Keratinocyte (primary cell): ENCODE measurements at regions not wholly inside any gene's neighbourhood (a gene's known extent, or its start where the extent isn't known, plus 50 kb on each side); places are given as distances from the start of the nearest gene placed in this dataset.

Experiments used
- DNase-seq: peaks from one replicate; pipeline ENCODE4 v3.0.0-alpha.2; 2011; ENCODE audit warnings: low read depth, missing footprints, low spot score
- FAIRE-seq: peaks from 2 replicates; lab custom pipeline; 2011; peaks lifted over from hg19 to GRCh38; lab: Jason Lieb, UNC
- H2AFZ ChIP-seq: 2 replicates; pipeline ENCODE4 v1.6.0; 2012; ENCODE audit warnings: low read length, control low read depth, inconsistent platforms; ENCODE audit not compliant: control insufficient read depth
- H3K27ac ChIP-seq: 2 replicates; pipeline ENCODE4 v1.5.1; 2011; ENCODE audit warnings: low read length; ENCODE audit not compliant: control insufficient read depth, insufficient read depth
- H3K27me3 ChIP-seq: 3 replicates; pipeline ENCODE4 v1.6.0; 2011; ENCODE audit warnings: low read length; ENCODE audit not compliant: control insufficient read depth, insufficient read depth; ENCODE audit errors: extremely low read depth
- H3K36me3 ChIP-seq, 2 experiments: 2 replicates in 1 of 2; 3 replicates in 1 of 2; pipeline ENCODE4 v1.5.1; 2011; ENCODE audit warnings: low read length in 2 of 2, mild to moderate bottlenecking in 1 of 2; ENCODE audit not compliant: control insufficient read depth in 2 of 2, insufficient read depth in 2 of 2; ENCODE audit errors: extremely low read depth in 1 of 2
- H3K4me1 ChIP-seq: 3 replicates; pipeline ENCODE4 v1.5.1; 2011; ENCODE audit warnings: low read length; ENCODE audit not compliant: control insufficient read depth, insufficient read depth; ENCODE audit errors: extremely low read depth
- H3K4me2 ChIP-seq: 3 replicates; pipeline ENCODE4 v1.6.0; 2011; ENCODE audit warnings: low read depth, low read length; ENCODE audit not compliant: control insufficient read depth, insufficient read depth; ENCODE audit errors: extremely low read depth
- H3K4me3 ChIP-seq, 3 experiments: fragments of 200-600 bp in 1 of 3; sonication (generic) in 1 of 3; 2 replicates in 2 of 3; 3 replicates in 1 of 3; pipeline ENCODE4 v1.5.1; 2011 to 2016; ENCODE audit warnings: low read length in 3 of 3, mild to moderate bottlenecking in 3 of 3, control low read depth in 2 of 3, inconsistent platforms in 1 of 3, low read depth in 1 of 3, mixed read lengths in 1 of 3, mixed run types in 1 of 3, moderate library complexity in 1 of 3; ENCODE audit not compliant: control insufficient read depth in 2 of 3, insufficient read depth in 2 of 3; ENCODE audit errors: extremely low read depth in 1 of 3
- H3K79me2 ChIP-seq: 2 replicates; pipeline ENCODE4 v1.6.0; 2012; ENCODE audit warnings: low read length; ENCODE audit not compliant: control insufficient read depth, insufficient read depth
- H3K9ac ChIP-seq: 3 replicates; pipeline ENCODE4 v1.6.0; 2011; ENCODE audit warnings: low read length; ENCODE audit not compliant: control insufficient read depth, insufficient read depth; ENCODE audit errors: extremely low read depth
- H3K9me1 ChIP-seq: 3 replicates; pipeline ENCODE4 v1.6.0; 2011; ENCODE audit warnings: low read length; ENCODE audit not compliant: control insufficient read depth, insufficient read depth; ENCODE audit errors: extremely low read depth
- H3K9me3 ChIP-seq: 2 replicates; pipeline ENCODE4 v1.5.1; 2012; ENCODE audit warnings: low read depth, low read length; ENCODE audit not compliant: control insufficient read depth
- H4K20me1 ChIP-seq: 3 replicates; pipeline ENCODE4 v1.6.0; 2011; ENCODE audit warnings: low read length; ENCODE audit not compliant: control insufficient read depth, insufficient read depth; ENCODE audit errors: extremely low read depth
- EZH2 ChIP-seq: IDR thresholded peaks from one replicate; pipeline ENCODE4 v1.6.1; 2012; ENCODE audit warnings: inconsistent platforms, mild to moderate bottlenecking, low read length, moderate library complexity
- dilution Hi-C: fragments of 300-500 bp; cut with MboI; formaldehyde crosslinking; loops from one replicate; pipeline ENCODE4 v1.7.0; 2020; ENCODE audit warnings: low sequenced_read_pairs; ENCODE audit not compliant: extremely low pct_ligation_motif_present
- TF ChIP-seq, protein P1 (sequence below), 3 experiments: IDR thresholded peaks in 1 of 3; conservative IDR thresholded peaks in 1 of 3; optimal IDR thresholded peaks in 1 of 3; 2 replicates in 2 of 3; 3 replicates in 1 of 3; pipeline versions ENCODE3 to v1.5.1; 2011; ENCODE audit warnings: low read length in 3 of 3, mild to moderate bottlenecking in 3 of 3, moderate library complexity in 2 of 3, control low read depth in 1 of 3, inconsistent platforms in 1 of 3; ENCODE audit not compliant: insufficient read depth in 2 of 3; ENCODE audit errors: extremely low read depth in 1 of 3

DNA sequence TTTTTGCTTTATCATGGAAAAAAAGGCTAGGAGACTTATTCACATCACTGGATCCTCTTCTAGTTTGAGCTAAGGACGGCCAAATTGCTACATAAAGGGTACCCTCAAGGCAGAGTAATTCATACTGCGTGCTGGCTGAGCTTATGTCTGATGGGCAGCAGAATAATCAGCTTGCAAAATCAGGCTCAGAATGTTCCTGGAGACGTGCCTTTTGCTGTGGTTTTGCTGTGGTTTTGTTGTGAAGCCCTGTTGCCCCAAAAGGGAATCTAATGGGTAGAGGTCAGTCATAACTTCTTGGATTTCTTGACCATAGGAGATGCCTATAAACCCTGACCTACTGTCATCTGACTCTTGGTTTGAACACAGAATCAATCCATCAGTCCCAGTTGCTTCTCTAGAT lies 189.9 kb downstream of the SOX2 start:
- Histone ChIP-seq H3K27ac (no peak overlapping the region), H3K9ac (no peak overlapping the region), H3K9me3 (no peaks in the 10 kb centered on the region), H3K36me3 (no peaks in the 10 kb centered on the region), H2AFZ (no peak overlapping the region), H3K4me1 (peaks cover 3% of the 10 kb centered on the region), H4K20me1 (no peaks in the 10 kb centered on the region), H3K4me3 (no peak overlapping the region), H3K27me3 (no peaks in the 10 kb centered on the region), H3K9me1 (no peaks in the 10 kb centered on the region), H3K4me2 (no peak overlapping the region), H3K79me2 (no peaks in the 10 kb centered on the region)
- dilution Hi-C loops, result no loop called here
- TF ChIP-seq, protein P1, sequence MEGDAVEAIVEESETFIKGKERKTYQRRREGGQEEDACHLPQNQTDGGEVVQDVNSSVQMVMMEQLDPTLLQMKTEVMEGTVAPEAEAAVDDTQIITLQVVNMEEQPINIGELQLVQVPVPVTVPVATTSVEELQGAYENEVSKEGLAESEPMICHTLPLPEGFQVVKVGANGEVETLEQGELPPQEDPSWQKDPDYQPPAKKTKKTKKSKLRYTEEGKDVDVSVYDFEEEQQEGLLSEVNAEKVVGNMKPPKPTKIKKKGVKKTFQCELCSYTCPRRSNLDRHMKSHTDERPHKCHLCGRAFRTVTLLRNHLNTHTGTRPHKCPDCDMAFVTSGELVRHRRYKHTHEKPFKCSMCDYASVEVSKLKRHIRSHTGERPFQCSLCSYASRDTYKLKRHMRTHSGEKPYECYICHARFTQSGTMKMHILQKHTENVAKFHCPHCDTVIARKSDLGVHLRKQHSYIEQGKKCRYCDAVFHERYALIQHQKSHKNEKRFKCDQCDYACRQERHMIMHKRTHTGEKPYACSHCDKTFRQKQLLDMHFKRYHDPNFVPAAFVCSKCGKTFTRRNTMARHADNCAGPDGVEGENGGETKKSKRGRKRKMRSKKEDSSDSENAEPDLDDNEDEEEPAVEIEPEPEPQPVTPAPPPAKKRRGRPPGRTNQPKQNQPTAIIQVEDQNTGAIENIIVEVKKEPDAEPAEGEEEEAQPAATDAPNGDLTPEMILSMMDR (optimal IDR thresholded peaks at IDR 0.05 in 1 of 3, IDR thresholded peaks at IDR 0.05 in 1 of 3, conservative IDR thresholded peaks at IDR 0.05 in 1 of 3; ENCODE audit: extremely low read depth in 1 of 3, insufficient read depth in 2 of 3, low read length in 3 of 3), result no peak
- TF ChIP-seq EZH2, result no peak
- FAIRE-seq (no peak), DNase-seq (no peak)

DNA sequence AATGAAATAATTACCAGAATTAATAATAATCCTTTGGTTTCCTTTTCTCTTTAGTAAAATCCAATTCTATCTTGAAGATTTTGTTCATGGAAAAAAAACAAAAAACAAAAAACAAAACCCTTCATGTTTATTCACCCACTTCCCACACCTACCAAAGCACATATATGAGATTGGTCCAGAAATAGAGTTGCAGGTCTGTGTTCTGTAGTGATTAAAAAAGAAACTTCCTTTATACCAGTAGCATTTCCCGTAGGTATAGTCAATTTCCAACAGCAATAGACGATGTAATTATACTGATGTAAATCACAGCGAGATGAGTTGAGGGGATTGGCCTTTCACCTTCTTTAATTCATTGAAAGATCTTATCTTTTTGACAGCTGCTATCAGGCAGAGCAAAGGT lies 194.6 kb downstream of the SOX2 start:
- Histone ChIP-seq H2AFZ (no peak overlapping the region), H3K27me3 (no peaks in the 10 kb centered on the region), H3K79me2 (no peaks in the 10 kb centered on the region), H3K9ac (no peak overlapping the region), H3K4me3 (no peak overlapping the region), H3K4me1 (peaks cover 13% of the 10 kb centered on the region), H3K4me2 (no peak overlapping the region), H4K20me1 (no peaks in the 10 kb centered on the region), H3K9me3 (no peaks in the 10 kb centered on the region), H3K27ac (no peak overlapping the region), H3K36me3 (no peaks in the 10 kb centered on the region), H3K9me1 (no peaks in the 10 kb centered on the region)
- FAIRE-seq (no peak), DNase-seq (no peak)
- TF ChIP-seq, protein P1 (optimal IDR thresholded peaks at IDR 0.05 in 1 of 3, IDR thresholded peaks at IDR 0.05 in 1 of 3, conservative IDR thresholded peaks at IDR 0.05 in 1 of 3; ENCODE audit: extremely low read depth in 1 of 3, insufficient read depth in 2 of 3, low read length in 3 of 3), result no peak
- no peak for TF ChIP-seq EZH2
- dilution Hi-C loops, result no loop called here
